Tibial nerve (tissue), 4 donors: ENCODE measurements at regions not wholly inside any gene's neighbourhood (a gene's known extent, or its start where the extent isn't known, plus 50 kb on each side); places are given as distances from the start of the nearest gene placed in this dataset.

Experiments
- CTCF ChIP-seq, 5 experiments: fragments of 200-600 bp in 3 of 5; fragments of 450-650 bp in 2 of 5; sonication (generic) in 3 of 5; IDR thresholded peaks; one replicate each; pipeline ENCODE4 v1.5.1; 2016 to 2019; ENCODE audit warnings: antibody characterized with exemption in 5 of 5, mild to moderate bottlenecking in 3 of 5, moderate library complexity in 2 of 5
- EP300 ChIP-seq, 2 donors: sonication (generic); formaldehyde crosslinking; IDR thresholded peaks; one replicate each; pipeline ENCODE4 v1.6.1; 2017; ENCODE audit warnings: antibody characterized with exemption in 2 of 2, mild to moderate bottlenecking in 1 of 2
- POLR2A ChIP-seq, 2 donors: fragments of 450-650 bp; IDR thresholded peaks; one replicate each; pipeline ENCODE4 v1.6.1; 2017; ENCODE audit warnings: antibody characterized with exemption in 2 of 2, mild to moderate bottlenecking in 2 of 2, moderate library complexity in 2 of 2

GRCh38 chr16:86986136-86986535 lies 331.1 kb downstream of the C16orf95 start:
- TF ChIP-seq CTCF (IDR thresholded peaks at IDR 0.05) (no peak), EP300 (IDR thresholded peaks at IDR 0.05) (no peak), POLR2A (IDR thresholded peaks at IDR 0.05) (no peak)
